Thyroid gland (tissue), 4 donors: ENCODE measurements at regions not wholly inside any gene's neighbourhood (a gene's known extent, or its start where the extent isn't known, plus 50 kb on each side); places are given as distances from the start of the nearest gene placed in this dataset.

Source experiments
- DNase-seq, 2 donors: peaks; one replicate each; pipeline ENCODE4 v3.0.0-alpha.2; 2019
- H3K27ac ChIP-seq, 3 donors: fragments of 200-600 bp; sonication (generic); 1 replicate in 2 of 3; 2 replicates in 1 of 3; pipeline ENCODE4 v1.5.1; 2016 to 2019; ENCODE audit warnings: mild to moderate bottlenecking in 1 of 3, moderate library complexity in 1 of 3
- H3K27me3 ChIP-seq: fragments of 200-600 bp; sonication (generic); one replicate; pipeline ENCODE4 v1.5.1; 2019
- H3K36me3 ChIP-seq, 2 donors: fragments of 200-600 bp; sonication (generic); one replicate each; pipeline ENCODE4 v1.5.1; 2016 to 2019
- H3K4me1 ChIP-seq, 2 donors: fragments of 200-600 bp; sonication (generic); one replicate each; pipeline ENCODE4 v1.5.1; 2017 to 2019
- H3K4me3 ChIP-seq, 3 donors: fragments of 200-600 bp; sonication (generic); replicated peaks in 1 of 3; 1 replicate in 2 of 3; 2 replicates in 1 of 3; pipeline ENCODE4 v1.5.1; 2016; ENCODE audit warnings: mild to moderate bottlenecking in 1 of 3
- H3K9me3 ChIP-seq: fragments of 200-600 bp; sonication (generic); one replicate; pipeline ENCODE4 v1.5.1; 2017
- POLR2A ChIP-seq, 2 donors: fragments of 450-650 bp; IDR thresholded peaks; one replicate each; pipeline ENCODE4 v1.6.1; 2017; ENCODE audit warnings: antibody characterized with exemption in 2 of 2, mild to moderate bottlenecking in 2 of 2, moderate library complexity in 1 of 2
- WGBS, 2 donors: methylation state at CpG; one replicate each; pipeline ENCODE4 v1.1.5; 2017; 5-methylcytosine and 5-hydroxymethylcytosine counted together
- intact Hi-C: fragments of 100-400 bp; cut with DNase I; formaldehyde crosslinking; loops from one replicate; pipeline ENCODE4 v1.15.1; 2023
- TF ChIP-seq, protein P1 (sequence below), 6 experiments: fragments of 200-600 bp in 3 of 6; fragments of 450-650 bp in 3 of 6; sonication (generic) in 3 of 6; IDR thresholded peaks; one replicate each; pipeline ENCODE4 v1.5.1; 2016 to 2019; ENCODE audit warnings: antibody characterized with exemption in 6 of 6, mild to moderate bottlenecking in 2 of 6, inconsistent platforms in 1 of 6, moderate library complexity in 1 of 6

DNA sequence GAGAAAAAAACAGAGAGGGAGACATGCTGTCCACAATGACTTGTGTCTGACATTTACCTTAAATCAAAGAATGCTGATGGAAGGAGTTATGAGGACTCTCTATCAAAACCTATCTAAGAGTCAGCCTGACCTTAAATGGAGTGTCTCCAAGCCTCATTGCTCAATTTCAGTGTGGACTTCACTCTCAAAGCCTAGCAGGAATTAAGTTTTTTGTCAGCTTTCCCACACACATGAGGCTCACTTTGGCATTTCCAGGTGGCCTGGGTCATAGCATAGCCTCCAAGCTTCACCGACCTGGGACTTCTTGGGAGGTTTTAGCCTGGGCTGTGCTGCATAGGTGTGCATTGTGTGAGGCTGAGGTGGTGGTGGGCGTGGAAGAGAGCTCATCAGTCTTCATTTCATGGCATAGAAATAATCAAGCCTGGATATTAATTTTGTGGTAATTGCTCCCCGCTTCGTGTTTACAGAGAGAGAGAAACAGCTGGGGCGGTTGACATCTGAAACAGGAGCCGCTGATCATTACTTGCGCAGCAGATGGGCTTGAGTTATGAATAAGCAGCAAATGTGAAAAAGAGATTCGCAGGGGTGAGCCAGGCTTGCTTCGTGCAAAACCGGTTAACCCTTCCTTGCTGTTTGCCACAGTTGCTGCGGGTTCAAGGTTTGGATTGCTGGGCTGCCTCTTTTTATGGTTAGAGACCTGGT, 647.8 kb downstream of the INHBA start:
- DNase-seq = no peak
- intact Hi-C loops = no loop called here
- Histone ChIP-seq H3K36me3 (no peaks in the 10 kb centered on the region), H3K4me3 (no peak overlapping the region), H3K4me1 (no peaks in the 10 kb centered on the region), H3K27me3 (no peaks in the 10 kb centered on the region), H3K9me3 (no peaks in the 10 kb centered on the region), H3K27ac (no peak overlapping the region)
- 88 to 92% methylated on average over 11 of the region's 11 CpGs for WGBS, 2 donors
- TF ChIP-seq, protein P1, sequence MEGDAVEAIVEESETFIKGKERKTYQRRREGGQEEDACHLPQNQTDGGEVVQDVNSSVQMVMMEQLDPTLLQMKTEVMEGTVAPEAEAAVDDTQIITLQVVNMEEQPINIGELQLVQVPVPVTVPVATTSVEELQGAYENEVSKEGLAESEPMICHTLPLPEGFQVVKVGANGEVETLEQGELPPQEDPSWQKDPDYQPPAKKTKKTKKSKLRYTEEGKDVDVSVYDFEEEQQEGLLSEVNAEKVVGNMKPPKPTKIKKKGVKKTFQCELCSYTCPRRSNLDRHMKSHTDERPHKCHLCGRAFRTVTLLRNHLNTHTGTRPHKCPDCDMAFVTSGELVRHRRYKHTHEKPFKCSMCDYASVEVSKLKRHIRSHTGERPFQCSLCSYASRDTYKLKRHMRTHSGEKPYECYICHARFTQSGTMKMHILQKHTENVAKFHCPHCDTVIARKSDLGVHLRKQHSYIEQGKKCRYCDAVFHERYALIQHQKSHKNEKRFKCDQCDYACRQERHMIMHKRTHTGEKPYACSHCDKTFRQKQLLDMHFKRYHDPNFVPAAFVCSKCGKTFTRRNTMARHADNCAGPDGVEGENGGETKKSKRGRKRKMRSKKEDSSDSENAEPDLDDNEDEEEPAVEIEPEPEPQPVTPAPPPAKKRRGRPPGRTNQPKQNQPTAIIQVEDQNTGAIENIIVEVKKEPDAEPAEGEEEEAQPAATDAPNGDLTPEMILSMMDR (IDR thresholded peaks at IDR 0.05) = no peak
- no peak for TF ChIP-seq POLR2A (IDR thresholded peaks at IDR 0.05)

DNA sequence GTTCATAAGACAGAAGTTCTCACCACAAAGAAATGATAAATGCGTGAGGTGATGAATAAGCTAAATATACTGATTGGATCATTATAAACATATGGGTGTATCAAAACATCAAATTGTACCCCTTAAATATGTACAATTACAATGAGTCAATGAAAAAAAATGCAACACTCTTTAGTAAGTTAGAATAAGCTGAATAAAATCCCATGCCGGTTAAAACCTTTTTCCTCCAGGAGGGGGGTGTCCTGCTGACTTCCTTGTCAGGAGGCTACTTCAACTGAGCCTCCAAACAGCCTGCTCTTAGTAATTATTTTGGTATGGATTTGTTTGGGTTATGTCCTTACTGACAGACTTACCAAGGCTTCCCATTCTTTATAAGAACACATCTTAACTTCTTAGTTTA, 649.1 kb downstream of the INHBA start:
- Histone ChIP-seq H3K36me3 (no peaks in the 10 kb centered on the region), H3K4me1 (no peaks in the 10 kb centered on the region), H3K27me3 (no peaks in the 10 kb centered on the region), H3K27ac (no peak overlapping the region), H3K4me3 (no peak overlapping the region), H3K9me3 (no peaks in the 10 kb centered on the region)
- no peak for DNase-seq
- TF ChIP-seq, protein P1 (IDR thresholded peaks at IDR 0.05) = no peak
- no peak for TF ChIP-seq POLR2A (IDR thresholded peaks at IDR 0.05)
- WGBS, 2 donors = 92 to 98% methylated on average over 2 of the region's 2 CpGs
- intact Hi-C loops = no loop called here

- no peak overlapping the region for H3K27ac ChIP-seq
- no peak for DNase-seq
- WGBS, 2 donors = 78 to 80% methylated on average over 6 of the region's 6 CpGs
- no peak overlapping the region for H3K4me3 ChIP-seq
- no peaks in the 10 kb centered on the region for H3K27me3 ChIP-seq
- TF ChIP-seq POLR2A (IDR thresholded peaks at IDR 0.05) = no peak
- TF ChIP-seq, protein P1 (IDR thresholded peaks at IDR 0.05) = no peak
- H3K4me1 ChIP-seq = no peaks in the 10 kb centered on the region
- H3K36me3 ChIP-seq = no peaks in the 10 kb centered on the region
- intact Hi-C loops = no loop called here
- H3K9me3 ChIP-seq = no peaks in the 10 kb centered on the region
Measured at GRCh38 chr7:41052736-41053135, 650.2 kb downstream of the INHBA start.

DNA sequence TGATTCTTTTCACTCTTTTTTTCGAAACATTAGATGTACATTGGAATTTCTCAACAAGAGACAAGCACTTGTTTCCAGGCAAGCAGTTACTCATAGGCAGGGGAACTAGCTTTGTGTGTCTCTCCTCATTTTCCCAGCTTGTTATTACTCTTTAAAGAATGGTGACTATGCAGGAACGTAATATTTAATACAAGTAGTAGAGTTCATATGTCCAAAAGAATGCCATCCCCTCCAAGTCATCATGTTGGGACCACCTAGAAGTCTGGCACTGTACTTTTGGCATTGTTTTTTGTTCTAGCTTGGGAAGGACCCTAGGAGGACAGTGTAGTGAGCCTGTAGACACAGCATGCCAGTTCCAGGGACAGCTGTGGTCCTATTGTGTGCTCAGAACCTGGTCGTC, 650.7 kb downstream of the INHBA start:
- no peak for DNase-seq
- Histone ChIP-seq H3K27ac (no peak overlapping the region), H3K27me3 (no peaks in the 10 kb centered on the region), H3K36me3 (no peaks in the 10 kb centered on the region), H3K4me3 (no peak overlapping the region), H3K4me1 (peaks cover 0 to under 1% of the 10 kb centered on the region in 2 donors), H3K9me3 (no peaks in the 10 kb centered on the region)
- whole genome bisulfite sequencing, 2 donors = 84 to 97% methylated on average over 3 of the region's 3 CpGs
- TF ChIP-seq, protein P1 (IDR thresholded peaks at IDR 0.05) = no peak
- no peak for TF ChIP-seq POLR2A (IDR thresholded peaks at IDR 0.05)
- intact Hi-C loops = no loop called here

DNA sequence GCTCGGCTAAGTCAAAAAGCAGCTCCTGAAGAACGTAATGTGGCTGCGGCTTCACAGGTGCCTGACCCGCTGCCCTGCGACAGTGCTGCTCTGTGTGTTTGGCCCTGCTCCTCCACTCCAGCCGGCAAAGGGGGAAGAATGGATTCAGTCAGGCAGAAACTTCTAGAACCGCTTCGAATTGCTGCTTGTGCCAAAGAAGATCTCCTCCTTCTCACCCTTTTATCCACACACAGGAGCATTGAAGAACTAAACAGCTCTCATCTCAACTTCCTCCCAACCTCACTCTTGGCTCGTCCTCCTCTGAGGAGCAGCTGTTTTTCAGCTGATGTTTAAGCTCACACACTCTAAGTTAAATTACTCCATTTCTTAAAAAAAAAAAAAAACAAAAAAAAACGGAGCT, 651.4 kb downstream of the INHBA start:
- H3K9me3 ChIP-seq = no peaks in the 10 kb centered on the region
- DNase-seq = peak; percentile 40 to 51
- intact Hi-C loops = no loop called here
- H3K4me3 ChIP-seq = no peak overlapping the region
- H3K27me3 ChIP-seq = no peaks in the 10 kb centered on the region
- no peak overlapping the region for H3K27ac ChIP-seq
- H3K4me1 ChIP-seq = peaks cover 0 to 7% of the 10 kb centered on the region in 2 donors
- no peaks in the 10 kb centered on the region for H3K36me3 ChIP-seq
- 29 to 37% methylated on average over 10 of the region's 10 CpGs for WGBS, 2 donors
- TF ChIP-seq POLR2A (IDR thresholded peaks at IDR 0.05) = no peak
- TF ChIP-seq, protein P1 (IDR thresholded peaks at IDR 0.05) = no peak
